ENCODE measurements at regions not wholly inside any gene's neighbourhood (a gene's known extent, or its start where the extent isn't known, plus 50 kb on each side); places are given as distances from the start of the nearest gene placed in this dataset.

- TF ChIP-seq REST (IDR thresholded peaks at IDR 0.05; ENCODE audit: insufficient read depth in 1 of 2, low read depth in 2 of 2, low read length in 2 of 2) = no peak
- TF ChIP-seq SIN3A (IDR thresholded peaks at IDR 0.05; ENCODE audit: borderline replicate concordance, insufficient read depth, low read length) = no peak
- no peak for TF ChIP-seq POLR2AphosphoS5 (IDR thresholded peaks at IDR 0.05; ENCODE audit: low read depth, low read length)
- no peak for TF ChIP-seq TAF1 (IDR thresholded peaks at IDR 0.05; ENCODE audit: borderline replicate concordance, insufficient read depth, low read length)
- TF ChIP-seq FOXP2 (optimal IDR thresholded peaks at IDR 0.05; ENCODE audit: borderline replicate concordance, extremely low read depth, extremely low read length, insufficient read depth) = no peak
Observed at GRCh38 chr5:67496051-67496450, 299.5 kb upstream of the CD180 start.

All from PFSK-1 (cell line).